Body of pancreas (tissue), 4 donors: ENCODE measurements at regions not wholly inside any gene's neighbourhood (a gene's known extent, or its start where the extent isn't known, plus 50 kb on each side); places are given as distances from the start of the nearest gene placed in this dataset.

ENCODE experiments used
- ATAC-seq: fragments of 150-250 bp; one replicate; pipeline ENCODE4 v1.9.1; 2016
- DNase-seq, 4 donors: peaks; one replicate each; pipeline ENCODE4 v3.0.0-alpha.2; 2019
- H3K27ac ChIP-seq, 4 donors: fragments of 200-600 bp; sonication (generic); 1 replicate in 3 of 4; 2 replicates in 1 of 4; pipeline versions ENCODE4 v1.5.1 to v1.6.1; 2016 to 2019; ENCODE audit warnings: mild to moderate bottlenecking in 1 of 4, mixed read lengths in 1 of 4, moderate library complexity in 1 of 4
- H3K27me3 ChIP-seq, 2 donors: fragments of 200-600 bp; sonication (generic); one replicate each; pipeline ENCODE4 v1.6.0; 2016; ENCODE audit warnings: mild to moderate bottlenecking in 1 of 2
- H3K36me3 ChIP-seq, 2 donors: fragments of 200-600 bp; sonication (generic); replicated peaks in 1 of 2; 2 replicates each; pipeline ENCODE4 v1.5.1; 2016; ENCODE audit warnings: low read depth in 2 of 2; ENCODE audit not compliant: insufficient read depth in 1 of 2
- H3K4me1 ChIP-seq: fragments of 200-600 bp; sonication (generic); one replicate; pipeline ENCODE4 v1.6.0; 2016
- H3K4me3 ChIP-seq, 2 donors: fragments of 200-600 bp; sonication (generic); 1 replicate in 1 of 2; 2 replicates in 1 of 2; pipeline ENCODE4 v1.5.1; 2016 to 2019
- H3K9me3 ChIP-seq, 3 donors: fragments of 200-600 bp; sonication (generic); 1 replicate in 2 of 3; 2 replicates in 1 of 3; pipeline ENCODE4 v1.5.1; 2016
- POLR2A ChIP-seq, 3 donors: fragments of 450-650 bp; IDR thresholded peaks; one replicate each; pipeline ENCODE4 v1.6.1; 2016; ENCODE audit warnings: antibody characterized with exemption in 3 of 3, mild to moderate bottlenecking in 2 of 3
- WGBS, 2 donors: methylation state at CpG; one replicate each; pipeline ENCODE4 v1.1.5; 2017; 5-methylcytosine and 5-hydroxymethylcytosine counted together
- intact Hi-C: fragments of 100-400 bp; cut with DNase I; formaldehyde crosslinking; loops from one replicate; pipeline ENCODE4 v1.15.1; 2023
- TF ChIP-seq, protein P1 (sequence below), 7 experiments: fragments of 450-650 bp in 4 of 7; fragments of 200-600 bp in 3 of 7; sonication (generic) in 3 of 7; IDR thresholded peaks; one replicate each; pipeline ENCODE4 v1.5.1; 2016 to 2019; ENCODE audit warnings: antibody characterized with exemption in 7 of 7

DNA sequence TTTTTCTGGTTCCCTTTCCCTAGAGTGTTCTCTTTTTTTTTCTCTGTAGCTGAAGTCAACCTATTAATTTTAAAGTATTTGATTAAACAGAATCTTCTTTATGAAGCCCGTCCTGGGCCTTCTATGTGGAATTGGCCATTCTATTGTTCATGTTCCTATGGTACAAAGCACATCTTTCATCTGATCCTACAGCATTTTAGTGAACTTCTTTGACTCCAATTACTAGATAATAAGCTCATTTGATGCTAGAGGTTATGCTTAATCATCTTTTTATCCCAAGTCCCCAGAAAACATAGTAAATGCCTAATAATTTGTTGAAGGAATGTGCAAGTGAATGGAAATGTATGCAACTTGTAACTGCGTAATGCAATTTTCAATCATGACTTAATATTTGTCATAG lies 472.0 kb upstream of the KLF6 start:
- 72 to 83% methylated on average over 2 of the region's 2 CpGs for WGBS, 2 donors
- Histone ChIP-seq H3K4me1 (no peaks in the 10 kb centered on the region), H3K36me3 (no peaks in the 10 kb centered on the region), H3K9me3 (no peaks in the 10 kb centered on the region), H3K27me3 (no peaks in the 10 kb centered on the region), H3K27ac (no peak overlapping the region), H3K4me3 (no peak overlapping the region)
- no peak for DNase-seq
- ATAC-seq = no peak
- no peak for TF ChIP-seq POLR2A (IDR thresholded peaks at IDR 0.05)
- TF ChIP-seq, protein P1, sequence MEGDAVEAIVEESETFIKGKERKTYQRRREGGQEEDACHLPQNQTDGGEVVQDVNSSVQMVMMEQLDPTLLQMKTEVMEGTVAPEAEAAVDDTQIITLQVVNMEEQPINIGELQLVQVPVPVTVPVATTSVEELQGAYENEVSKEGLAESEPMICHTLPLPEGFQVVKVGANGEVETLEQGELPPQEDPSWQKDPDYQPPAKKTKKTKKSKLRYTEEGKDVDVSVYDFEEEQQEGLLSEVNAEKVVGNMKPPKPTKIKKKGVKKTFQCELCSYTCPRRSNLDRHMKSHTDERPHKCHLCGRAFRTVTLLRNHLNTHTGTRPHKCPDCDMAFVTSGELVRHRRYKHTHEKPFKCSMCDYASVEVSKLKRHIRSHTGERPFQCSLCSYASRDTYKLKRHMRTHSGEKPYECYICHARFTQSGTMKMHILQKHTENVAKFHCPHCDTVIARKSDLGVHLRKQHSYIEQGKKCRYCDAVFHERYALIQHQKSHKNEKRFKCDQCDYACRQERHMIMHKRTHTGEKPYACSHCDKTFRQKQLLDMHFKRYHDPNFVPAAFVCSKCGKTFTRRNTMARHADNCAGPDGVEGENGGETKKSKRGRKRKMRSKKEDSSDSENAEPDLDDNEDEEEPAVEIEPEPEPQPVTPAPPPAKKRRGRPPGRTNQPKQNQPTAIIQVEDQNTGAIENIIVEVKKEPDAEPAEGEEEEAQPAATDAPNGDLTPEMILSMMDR (IDR thresholded peaks at IDR 0.05) = no peak
- intact Hi-C loops = no loop called here

DNA sequence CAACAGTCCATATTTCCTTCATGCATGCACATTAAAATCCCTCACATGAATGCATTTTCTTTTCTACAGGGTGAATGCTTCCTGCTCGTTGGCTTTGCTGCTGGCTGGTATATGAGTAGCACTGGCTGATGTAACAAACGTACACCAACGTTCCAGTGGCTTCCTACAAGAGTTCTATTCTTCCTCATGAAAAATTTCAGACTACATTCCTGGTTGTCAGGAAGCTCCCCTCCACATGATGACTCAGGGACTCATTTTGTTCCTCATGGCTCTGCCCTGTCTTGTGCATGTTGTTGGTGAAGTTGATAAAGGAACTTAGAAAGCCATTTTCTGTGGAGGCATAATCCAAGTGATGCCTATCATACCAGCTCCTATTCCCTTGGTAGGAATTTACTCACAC lies 470.7 kb upstream of the KLF6 start:
- H3K27me3 ChIP-seq = no peaks in the 10 kb centered on the region
- H3K36me3 ChIP-seq = no peaks in the 10 kb centered on the region
- H3K4me3 ChIP-seq = no peak overlapping the region
- H3K4me1 ChIP-seq = no peaks in the 10 kb centered on the region
- TF ChIP-seq, protein P1 (IDR thresholded peaks at IDR 0.05) = no peak
- TF ChIP-seq POLR2A (IDR thresholded peaks at IDR 0.05) = no peak
- ATAC-seq (no peak), DNase-seq (no peak)
- 43 to 58% methylated on average over 3 of the region's 3 CpGs for WGBS, 2 donors
- no peak overlapping the region for H3K27ac ChIP-seq
- intact Hi-C loops = no loop called here
- no peaks in the 10 kb centered on the region for H3K9me3 ChIP-seq

DNA sequence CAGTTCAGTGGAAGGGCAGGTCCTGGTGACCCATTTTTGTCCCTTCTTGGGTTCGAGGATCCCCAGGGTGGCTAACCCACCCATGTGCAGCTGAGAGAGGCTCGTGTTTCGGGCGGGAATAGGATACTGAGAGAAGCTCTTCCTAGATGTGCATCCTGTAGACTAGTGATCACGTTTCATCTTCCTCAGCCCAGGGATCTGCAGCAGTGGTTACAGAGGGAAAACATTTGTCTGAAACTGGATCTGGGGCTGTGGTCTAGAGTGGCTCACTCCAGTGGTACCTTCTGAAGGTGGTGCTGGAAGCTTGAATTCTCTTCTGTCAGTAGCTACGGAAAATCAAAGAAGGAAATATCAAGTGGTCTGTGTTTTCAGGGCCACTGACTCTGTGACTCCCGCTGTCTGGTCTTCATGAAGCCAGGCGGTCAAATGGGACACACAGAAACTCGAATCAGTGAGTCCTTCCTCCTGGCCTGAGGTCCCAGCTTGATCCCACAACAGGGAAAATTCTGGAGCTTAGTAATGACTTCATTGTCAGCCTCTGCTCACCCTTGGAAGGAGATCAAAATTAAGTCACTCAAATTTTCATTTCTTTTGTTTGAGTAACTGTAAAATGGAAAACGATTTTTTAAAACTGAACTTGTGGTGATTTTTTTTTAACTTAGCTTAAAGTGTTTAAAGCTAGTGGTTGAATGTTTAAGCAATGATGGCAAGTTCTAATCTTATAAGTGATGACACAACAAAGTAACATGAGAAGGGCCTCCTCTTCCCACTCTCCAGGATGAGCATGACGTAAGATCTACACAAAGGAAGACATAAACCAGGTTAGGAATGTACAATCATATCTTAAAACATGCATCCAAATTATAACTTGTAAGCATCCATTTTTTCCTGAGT lies 469.3 kb upstream of the KLF6 start:
- intact Hi-C loops = no loop called here
- whole genome bisulfite sequencing, 2 donors = 74 to 78% methylated on average over 11 of the region's 11 CpGs
- H3K27ac ChIP-seq = no peak overlapping the region
- TF ChIP-seq, protein P1 (IDR thresholded peaks at IDR 0.05) = no peak
- no peak for TF ChIP-seq POLR2A (IDR thresholded peaks at IDR 0.05)
- H3K36me3 ChIP-seq = no peaks in the 10 kb centered on the region
- no peaks in the 10 kb centered on the region for H3K9me3 ChIP-seq
- no peak for ATAC-seq
- DNase-seq = no peak
- no peaks in the 10 kb centered on the region for H3K27me3 ChIP-seq
- H3K4me3 ChIP-seq = no peak overlapping the region
- no peaks in the 10 kb centered on the region for H3K4me1 ChIP-seq

DNA sequence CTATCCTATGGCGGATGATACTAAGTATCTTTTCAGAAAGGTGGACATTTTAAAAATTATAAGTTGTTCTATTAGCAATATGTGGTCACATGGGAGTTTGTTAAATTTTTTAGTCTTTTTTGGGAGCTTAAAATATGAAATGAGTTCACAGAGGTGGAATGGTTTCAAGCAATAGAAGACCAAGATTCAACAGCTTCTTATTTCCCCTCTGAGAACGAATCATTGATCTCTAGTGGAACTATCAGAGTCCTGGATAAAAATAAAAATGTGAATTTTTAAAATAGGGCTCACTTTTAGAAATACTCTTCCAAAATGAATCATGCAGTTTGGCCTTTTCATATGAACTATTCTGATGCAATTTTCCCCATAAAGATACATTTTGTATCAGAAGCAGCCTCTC lies 467.7 kb upstream of the KLF6 start:
- TF ChIP-seq, protein P1 (IDR thresholded peaks at IDR 0.05) = no peak
- no peak for TF ChIP-seq POLR2A (IDR thresholded peaks at IDR 0.05)
- H3K27ac ChIP-seq = no peak overlapping the region
- no peaks in the 10 kb centered on the region for H3K36me3 ChIP-seq
- H3K4me3 ChIP-seq = no peak overlapping the region
- WGBS, 2 donors = 69 to 75% methylated on average over 2 of the region's 2 CpGs
- H3K9me3 ChIP-seq = no peaks in the 10 kb centered on the region
- intact Hi-C loops = no loop called here
- no peak for DNase-seq
- H3K4me1 ChIP-seq = no peaks in the 10 kb centered on the region
- no peaks in the 10 kb centered on the region for H3K27me3 ChIP-seq
- ATAC-seq = no peak

DNA sequence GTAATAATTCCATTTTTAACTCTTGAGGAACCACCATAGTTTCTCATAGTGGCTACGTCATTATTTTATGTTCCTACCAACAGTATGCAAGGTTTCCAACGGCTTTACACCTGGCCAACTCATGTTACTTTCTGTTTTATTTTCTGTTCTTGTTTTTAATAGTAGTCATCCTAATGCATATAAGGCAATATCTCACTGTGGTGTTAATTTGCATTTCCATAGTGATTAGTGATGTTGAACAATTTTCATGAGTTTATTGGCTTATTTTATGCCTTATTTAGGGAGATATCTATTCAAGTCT lies 465.5 kb upstream of the KLF6 start:
- TF ChIP-seq, protein P1 (IDR thresholded peaks at IDR 0.05) = no peak
- no peak for TF ChIP-seq POLR2A (IDR thresholded peaks at IDR 0.05)
- intact Hi-C loops = no loop called here

More for the DNA sequence above, 465.5 kb upstream of the KLF6 start:
- ATAC-seq (no peak), DNase-seq (no peak)
- WGBS, 2 donors = 68 to 83% methylated on average over 2 of the region's 2 CpGs
- H3K4me3 ChIP-seq = no peak overlapping the region
- no peaks in the 10 kb centered on the region for H3K9me3 ChIP-seq
- H3K36me3 ChIP-seq = no peaks in the 10 kb centered on the region
- no peaks in the 10 kb centered on the region for H3K27me3 ChIP-seq
- no peaks in the 10 kb centered on the region for H3K4me1 ChIP-seq
- H3K27ac ChIP-seq = no peak overlapping the region
